K562 (cell line): ENCODE measurements at regions not wholly inside any gene's neighbourhood (a gene's known extent, or its start where the extent isn't known, plus 50 kb on each side); places are given as distances from the start of the nearest gene placed in this dataset.

Experiments
- ATAC-seq: fragments of 200-7000 bp; cut with Tn5 transposase; 3 replicates; pipeline ENCODE4 v1.9.1; 2020; ENCODE audit warnings: moderate library complexity
- BruUV-seq: library from RNA; stranded (reverse); fragments of 400-500 nt; replicated peaks from 2 replicates; lab custom pipeline; 2021; lab: Mats Ljungman, UMichigan
- CTCF ChIA-PET: fragments of 300-600 bp; formaldehyde crosslinking; extraction: SDS; loops from one replicate; lab custom pipeline; 2021; ENCODE audit warnings: low intra/inter-chr PET ratio; lab: Yijun Ruan, JAX
- POLR2A ChIA-PET: fragments of 300-600, 350-650 bp; sonication (Branson Sonifier 250); formaldehyde crosslinking; extraction: SDS; loops from one replicate; lab custom pipeline; 2021; ENCODE audit warnings: antibody characterized with exemption, inconsistent platforms; lab: Yijun Ruan, JAX
- DNase-seq, 4 experiments: peaks; one replicate each; pipeline versions ENCODE4 v3.0.0 to v3.0.0-alpha.2; 2011 to 2018; ENCODE audit warnings: low spot score in 3 of 4, mixed read lengths in 3 of 4; ENCODE audit errors: extremely low read depth in 1 of 4
- FAIRE-seq: peaks from 2 replicates; lab custom pipeline; 2011; peaks lifted over from hg19 to GRCh38; lab: Jason Lieb, UNC
- H2AFZ ChIP-seq: 2 replicates; pipeline ENCODE4 v1.6.0; 2011; ENCODE audit warnings: low read depth, low read length, control low read depth, inconsistent platforms
- H3K27ac ChIP-seq: fragments of 200-600 bp; 3 replicates; pipeline ENCODE4 v1.8.0; 2011; ENCODE audit warnings: low read depth, mild to moderate bottlenecking, control low read depth, inconsistent platforms, low read length, moderate library complexity, mixed read lengths; ENCODE audit errors: extremely low read depth
- H3K27me3 ChIP-seq, 2 experiments: fragments of 300-600 bp in 1 of 2; 2 replicates in 1 of 2; 3 replicates in 1 of 2; pipeline versions ENCODE4 v1.6.0 to v1.8.0; 2011; ENCODE audit warnings: inconsistent platforms in 2 of 2, low read length in 2 of 2, mild to moderate bottlenecking in 1 of 2, mixed read lengths in 1 of 2, moderate library complexity in 1 of 2; ENCODE audit not compliant: control insufficient read depth in 2 of 2, insufficient read depth in 2 of 2
- H3K36me3 ChIP-seq: fragments of 300-600 bp; 3 replicates; pipeline ENCODE4 v1.8.0; 2011; ENCODE audit warnings: mild to moderate bottlenecking, low read length, inconsistent platforms; ENCODE audit not compliant: control insufficient read depth, insufficient read depth
- H3K4me1 ChIP-seq, 2 experiments: fragments of 200-600 bp in 1 of 2; replicated peaks in 1 of 2; 2 replicates in 1 of 2; 3 replicates in 1 of 2; pipeline versions ENCODE4 v1.5.1 to v1.8.0; 2011; ENCODE audit warnings: inconsistent platforms in 2 of 2, low read length in 2 of 2, mild to moderate bottlenecking in 1 of 2, mixed read lengths in 1 of 2, moderate library complexity in 1 of 2; ENCODE audit not compliant: control insufficient read depth in 2 of 2, insufficient read depth in 2 of 2
- H3K4me2 ChIP-seq: 2 replicates; pipeline ENCODE4 v1.6.1; 2011; ENCODE audit warnings: low read length, control low read depth, inconsistent platforms, mixed read lengths; ENCODE audit not compliant: insufficient read depth
- H3K4me3 ChIP-seq: fragments of 200-600 bp; sonication (generic), shearing (Covaris generic); 2 replicates; pipeline ENCODE4 v1.5.1; 2016; ENCODE audit warnings: control low read depth, inconsistent platforms
- H3K79me2 ChIP-seq: fragments of 200-600 bp; 3 replicates; pipeline ENCODE4 v1.8.0; 2011; ENCODE audit warnings: low read length, inconsistent platforms; ENCODE audit not compliant: control insufficient read depth, insufficient read depth
- H3K9ac ChIP-seq, 2 experiments: 2 replicates each; pipeline versions ENCODE4 v1.6.0 to v1.6.1; 2011; ENCODE audit warnings: low read depth in 2 of 2, low read length in 2 of 2, control low read depth in 1 of 2, inconsistent platforms in 1 of 2, mild to moderate bottlenecking in 1 of 2, mixed read lengths in 1 of 2; ENCODE audit not compliant: insufficient read depth in 1 of 2
- H3K9me1 ChIP-seq: one replicate; pipeline ENCODE4 v1.6.0; 2011; ENCODE audit warnings: inconsistent platforms, mild to moderate bottlenecking, low read length, moderate library complexity; ENCODE audit not compliant: control insufficient read depth, insufficient read depth
- H3K9me3 ChIP-seq: replicated peaks from 2 replicates; pipeline ENCODE4 v1.5.1; 2011; ENCODE audit warnings: low read depth, low read length, inconsistent platforms; ENCODE audit not compliant: control insufficient read depth, insufficient read depth
- H4K20me1 ChIP-seq: replicated peaks from 2 replicates; pipeline ENCODE4 v1.6.1; 2011; ENCODE audit warnings: low read length, inconsistent platforms, mixed read lengths; ENCODE audit not compliant: control insufficient read depth, insufficient read depth
- BRD4 ChIP-seq: fragments of 200-600 bp; sonication (generic); IDR thresholded peaks from 2 replicates; pipeline ENCODE4 v1.6.1; 2017; ENCODE audit warnings: inconsistent platforms
- CCAR2 ChIP-seq: fragments of 200-400 bp; formaldehyde crosslinking; IDR thresholded peaks from 2 replicates; pipeline ENCODE4 v1.6.1; 2017; ENCODE audit warnings: mild to moderate bottlenecking, low read depth, low read length
- CHCHD3 ChIP-seq: fragments of 250-450 bp; sonication (Bioruptor Pico); IDR thresholded peaks from 2 replicates; pipeline ENCODE4 v2.1.2; 2022; ENCODE audit warnings: mild to moderate bottlenecking
- DACH1 ChIP-seq: fragments of 450-650 bp; IDR thresholded peaks from 2 replicates; pipeline ENCODE4 v1.6.1; 2018; ENCODE audit not compliant: partially characterized antibody
- FOXJ3 ChIP-seq: sonication (generic); formaldehyde crosslinking; IDR thresholded peaks from 2 replicates; pipeline ENCODE4 v1.4.0; 2020; ENCODE audit warnings: mild to moderate bottlenecking, missing genetic modification reagents
- KLF6 ChIP-seq: fragments of 250-450 bp; sonication (Bioruptor Pico); IDR thresholded peaks from 2 replicates; pipeline ENCODE4 v1.4.0; 2020; ENCODE audit warnings: mild to moderate bottlenecking, moderate library complexity, borderline replicate concordance
- MEIS2 ChIP-seq: fragments of 450-650 bp; IDR thresholded peaks from 2 replicates; pipeline ENCODE4 v1.6.1; 2014; ENCODE audit warnings: mild to moderate bottlenecking; ENCODE audit not compliant: partially characterized antibody
- MTA1 ChIP-seq: fragments of 450-650 bp; IDR thresholded peaks from 2 replicates; pipeline ENCODE4 v1.6.1; 2017; ENCODE audit warnings: borderline replicate concordance
- NR1H2 ChIP-seq: sonication (generic); formaldehyde crosslinking; IDR thresholded peaks from 2 replicates; pipeline ENCODE4 v1.4.0; 2020; ENCODE audit warnings: mild to moderate bottlenecking, missing genetic modification reagents
- RAD51 ChIP-seq: fragments of 450-650 bp; IDR thresholded peaks from 2 replicates; pipeline ENCODE4 v1.7.1; 2016; ENCODE audit warnings: low read depth, mild to moderate bottlenecking, borderline replicate concordance
- RNF2 ChIP-seq: sonication (generic); IDR thresholded peaks from 2 replicates; pipeline ENCODE4 v1.6.1; 2016
- SMARCB1 ChIP-seq: IDR thresholded peaks from 2 replicates; pipeline ENCODE4 v1.6.1; 2011; ENCODE audit warnings: improper control_type of control experiment, low read depth; ENCODE audit not compliant: insufficient read length
- ZNF24 ChIP-seq: fragments of 450-650 bp; IDR thresholded peaks from 2 replicates; pipeline ENCODE4 v1.6.1; 2016
- ZNF507 ChIP-seq: conservative IDR thresholded peaks from 2 replicates; pipeline ENCODE4 v1.6.1; 2017; ENCODE audit warnings: missing genetic modification characterization, missing compliant biosample characterization
- WGBS: fragments of 100-300 bp; shearing (Covaris generic); methylation state at CpG from one replicate; pipeline ENCODE4 v1.1.6; 2016; ENCODE audit warnings: low coverage, mixed read lengths; ENCODE audit not compliant: insufficient coverage; ENCODE audit errors: missing lambda C conversion rate; 5-methylcytosine and 5-hydroxymethylcytosine counted together
- in situ Hi-C: fragments of 300-500 bp; cut with MboI; formaldehyde crosslinking; loops from 4 replicates; pipeline ENCODE4 v1.15.0; 2018; ENCODE audit warnings: inconsistent platforms, mixed read lengths
- intact Hi-C: fragments of 100-400 bp; cut with micrococcal nuclease; formaldehyde crosslinking; loops from 2 replicates; pipeline ENCODE4 v1.14.2; 2022
- TF ChIP-seq, protein P1 (sequence below), 2 experiments: fragments of 450-650 bp in 1 of 2; sonication (generic) in 1 of 2; formaldehyde crosslinking; conservative IDR thresholded peaks; 2 replicates each; pipeline versions ENCODE4 v1.4.0 to v1.8.1; 2020 to 2022; ENCODE audit warnings: mild to moderate bottlenecking in 1 of 2, missing genetic modification reagents in 1 of 2
- TF ChIP-seq, protein P2 (sequence below), 3 experiments: fragments of 200-800 bp in 1 of 3; fragments of 250-450 bp in 1 of 3; fragments of 450-650 bp in 1 of 3; sonication (Bioruptor Pico) in 1 of 3; sonication (Bioruptor generic) in 1 of 3; formaldehyde crosslinking in 1 of 3; IDR thresholded peaks; 2 replicates each; pipeline versions ENCODE4 v1.6.1 to v1.8.0; 2016 to 2022; ENCODE audit warnings: mild to moderate bottlenecking in 2 of 3, missing genetic modification characterization in 2 of 3, missing compliant biosample characterization in 1 of 3, moderate library complexity in 1 of 3
- TF ChIP-seq, protein P3 (sequence below): sonication (generic); formaldehyde crosslinking; IDR thresholded peaks from 2 replicates; pipeline ENCODE4 v1.8.0; 2022; ENCODE audit warnings: mild to moderate bottlenecking, low read depth, missing genetic modification reagents

DNA sequence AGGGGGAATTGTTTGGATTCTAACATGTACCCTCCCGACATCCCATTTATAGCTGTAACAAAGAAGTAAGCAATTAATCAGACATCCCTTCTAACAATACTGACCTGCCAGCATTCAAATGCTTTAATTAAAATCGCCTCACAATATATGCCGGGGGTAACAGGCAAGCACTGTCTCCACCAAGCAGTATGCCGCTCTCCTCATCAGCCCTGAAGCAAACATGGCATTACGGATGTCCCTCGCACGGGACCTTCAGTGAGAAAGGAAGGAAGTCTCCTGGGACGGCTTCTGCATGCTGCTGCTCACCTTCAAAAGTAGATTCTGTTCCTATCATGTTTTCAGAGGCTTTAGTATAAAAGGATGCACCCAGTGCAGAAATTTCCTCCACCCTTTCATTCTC, 292.7 kb upstream of the POU3F3 start:
- no peaks in the 10 kb centered on the region for H3K79me2 ChIP-seq
- no peaks in the 10 kb centered on the region for H3K27me3 ChIP-seq
- no peaks in the 10 kb centered on the region for H3K36me3 ChIP-seq
- H2AFZ ChIP-seq = no peak overlapping the region
- no peak overlapping the region for H3K4me3 ChIP-seq
- no peaks in the 10 kb centered on the region for H4K20me1 ChIP-seq
- POLR2A ChIA-PET = no interaction called here
- CTCF ChIA-PET = no interaction called here
- H3K27ac ChIP-seq = no peak overlapping the region
- in situ Hi-C loops = no loop called here
- no peak overlapping the region for H3K4me2 ChIP-seq
- no peak overlapping the region for H3K9ac ChIP-seq
- no peaks in the 10 kb centered on the region for H3K9me3 ChIP-seq
- 0% methylated on average over 8 of the region's 8 CpGs for WGBS
- FAIRE-seq (no peak), ATAC-seq (no peak), DNase-seq (no peak)
- no peaks in the 10 kb centered on the region for H3K4me1 ChIP-seq
- BruUV-seq = no TSS peak
- intact Hi-C loops = no loop called here
- no peaks in the 10 kb centered on the region for H3K9me1 ChIP-seq
- TF ChIP-seq, protein P1, sequence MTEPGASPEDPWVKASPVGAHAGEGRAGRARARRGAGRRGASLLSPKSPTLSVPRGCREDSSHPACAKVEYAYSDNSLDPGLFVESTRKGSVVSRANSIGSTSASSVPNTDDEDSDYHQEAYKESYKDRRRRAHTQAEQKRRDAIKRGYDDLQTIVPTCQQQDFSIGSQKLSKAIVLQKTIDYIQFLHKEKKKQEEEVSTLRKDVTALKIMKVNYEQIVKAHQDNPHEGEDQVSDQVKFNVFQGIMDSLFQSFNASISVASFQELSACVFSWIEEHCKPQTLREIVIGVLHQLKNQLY (CRISPR knock-in tag; conservative IDR thresholded peaks at IDR 0.05) = no peak
- TF ChIP-seq, protein P2, sequence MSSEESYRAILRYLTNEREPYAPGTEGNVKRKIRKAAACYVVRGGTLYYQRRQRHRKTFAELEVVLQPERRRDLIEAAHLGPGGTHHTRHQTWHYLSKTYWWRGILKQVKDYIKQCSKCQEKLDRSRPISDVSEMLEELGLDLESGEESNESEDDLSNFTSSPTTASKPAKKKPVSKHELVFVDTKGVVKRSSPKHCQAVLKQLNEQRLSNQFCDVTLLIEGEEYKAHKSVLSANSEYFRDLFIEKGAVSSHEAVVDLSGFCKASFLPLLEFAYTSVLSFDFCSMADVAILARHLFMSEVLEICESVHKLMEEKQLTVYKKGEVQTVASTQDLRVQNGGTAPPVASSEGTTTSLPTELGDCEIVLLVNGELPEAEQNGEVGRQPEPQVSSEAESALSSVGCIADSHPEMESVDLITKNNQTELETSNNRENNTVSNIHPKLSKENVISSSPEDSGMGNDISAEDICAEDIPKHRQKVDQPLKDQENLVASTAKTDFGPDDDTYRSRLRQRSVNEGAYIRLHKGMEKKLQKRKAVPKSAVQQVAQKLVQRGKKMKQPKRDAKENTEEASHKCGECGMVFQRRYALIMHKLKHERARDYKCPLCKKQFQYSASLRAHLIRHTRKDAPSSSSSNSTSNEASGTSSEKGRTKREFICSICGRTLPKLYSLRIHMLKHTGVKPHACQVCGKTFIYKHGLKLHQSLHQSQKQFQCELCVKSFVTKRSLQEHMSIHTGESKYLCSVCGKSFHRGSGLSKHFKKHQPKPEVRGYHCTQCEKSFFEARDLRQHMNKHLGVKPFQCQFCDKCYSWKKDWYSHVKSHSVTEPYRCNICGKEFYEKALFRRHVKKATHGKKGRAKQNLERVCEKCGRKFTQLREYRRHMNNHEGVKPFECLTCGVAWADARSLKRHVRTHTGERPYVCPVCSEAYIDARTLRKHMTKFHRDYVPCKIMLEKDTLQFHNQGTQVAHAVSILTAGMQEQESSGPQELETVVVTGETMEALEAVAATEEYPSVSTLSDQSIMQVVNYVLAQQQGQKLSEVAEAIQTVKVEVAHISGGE (CRISPR knock-in tag; IDR thresholded peaks at IDR 0.05) = no peak
- TF ChIP-seq ZNF24 (no peak), BRD4 (no peak), RNF2 (no peak), SMARCB1 (no peak), MEIS2 (no peak), RAD51 (no peak), DACH1 (no peak), NR1H2 (no peak), MTA1 (no peak), KLF6 (CRISPR knock-in tag) (no peak), CHCHD3 (CRISPR knock-in tag) (no peak), CCAR2 (no peak), ZNF507 (tag) (no peak), FOXJ3 (CRISPR knock-in tag) (no peak)
- TF ChIP-seq, protein P3, sequence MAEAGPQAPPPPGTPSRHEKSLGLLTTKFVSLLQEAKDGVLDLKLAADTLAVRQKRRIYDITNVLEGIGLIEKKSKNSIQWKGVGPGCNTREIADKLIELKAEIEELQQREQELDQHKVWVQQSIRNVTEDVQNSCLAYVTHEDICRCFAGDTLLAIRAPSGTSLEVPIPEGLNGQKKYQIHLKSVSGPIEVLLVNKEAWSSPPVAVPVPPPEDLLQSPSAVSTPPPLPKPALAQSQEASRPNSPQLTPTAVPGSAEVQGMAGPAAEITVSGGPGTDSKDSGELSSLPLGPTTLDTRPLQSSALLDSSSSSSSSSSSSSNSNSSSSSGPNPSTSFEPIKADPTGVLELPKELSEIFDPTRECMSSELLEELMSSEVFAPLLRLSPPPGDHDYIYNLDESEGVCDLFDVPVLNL (CRISPR knock-in tag) = no peak
